ENCODE measurements at regions not wholly inside any gene's neighbourhood (a gene's known extent, or its start where the extent isn't known, plus 50 kb on each side); places are given as distances from the start of the nearest gene placed in this dataset.
"Not testable (repeated sequence)": the region's sequence is repeated elsewhere in the genome, so short reads cannot be mapped to it uniquely, and the experiment has no call there.

- Histone ChIP-seq H3K27ac (no peak overlapping the region), H3K36me3 (no peaks in the 10 kb centered on the region), H3K27me3 (no peaks in the 10 kb centered on the region), H3K9me3 (no peaks in the 10 kb centered on the region), H3K4me3 (no peak overlapping the region), H3K4me1 (no peaks in the 10 kb centered on the region)
- intact Hi-C loops (cut with DNase I), result no loop called here
- TF ChIP-seq CTCF (IDR thresholded peaks at IDR 0.05) (no peak), POLR2A (IDR thresholded peaks at IDR 0.05) (no peak)
- 66 to 71% methylated on average over 2 of the region's 2 CpGs for WGBS, 2 donors
- no peak for DNase-seq
Observed at GRCh38 chr2:209298601-209299000, 125.2 kb upstream of the MAP2 start.

- 83 to 94% methylated on average over 4 to 11 of the region's 11 CpGs for WGBS, 2 donors
- DNase-seq; H3K4me1 ChIP-seq; intact Hi-C loops (cut with DNase I); H3K9me3 ChIP-seq; H3K27me3 ChIP-seq; H3K36me3 ChIP-seq; H3K27ac ChIP-seq; H3K4me3 ChIP-seq: not testable (repeated sequence)
Observed at GRCh38 chr2:209299478-209299877, 124.4 kb upstream of the MAP2 start.

GRCh38 chr2:209300766-209301165 is 123.1 kb upstream of the MAP2 start:
- H3K4me3 ChIP-seq; DNase-seq; H3K36me3 ChIP-seq; H3K9me3 ChIP-seq; H3K4me1 ChIP-seq; H3K27me3 ChIP-seq; H3K27ac ChIP-seq; intact Hi-C loops (cut with DNase I): not testable (repeated sequence)
- WGBS, 2 donors, result 85 to 86% methylated on average over 9 of the region's 9 CpGs

- intact Hi-C loops (cut with DNase I), result no loop called here
Observed at GRCh38 chr2:209305026-209305425, 118.8 kb upstream of the MAP2 start.

GRCh38 chr2:209305746-209306196 is 118.1 kb upstream of the MAP2 start:
- TF ChIP-seq CTCF (IDR thresholded peaks at IDR 0.05) (no peak), POLR2A (IDR thresholded peaks at IDR 0.05) (no peak)
- H3K27me3 ChIP-seq, result no peaks in the 10 kb centered on the region
- WGBS, 2 donors, result 0% methylated on average over 1 of the region's 7 CpGs; no CpG with 5 or more reads in 1 of the 2 donors
- DNase-seq, result no peak
- H3K4me3 ChIP-seq, result no peak overlapping the region
- intact Hi-C loops (cut with DNase I), result no loop called here
- H3K27ac ChIP-seq, result no peak overlapping the region
- no peaks in the 10 kb centered on the region for H3K4me1 ChIP-seq
- no peaks in the 10 kb centered on the region for H3K9me3 ChIP-seq
- H3K36me3 ChIP-seq, result no peaks in the 10 kb centered on the region

More at GRCh38 chr2:209305026-209305425, 118.8 kb upstream of the MAP2 start:
- no peak for DNase-seq
- no peak overlapping the region for H3K4me3 ChIP-seq
- H3K36me3 ChIP-seq, result no peaks in the 10 kb centered on the region
- 65 to 78% methylated on average over 2 of the region's 2 CpGs for WGBS, 2 donors
- H3K27ac ChIP-seq, result no peak overlapping the region
- H3K4me1 ChIP-seq, result no peaks in the 10 kb centered on the region
- no peaks in the 10 kb centered on the region for H3K9me3 ChIP-seq
- no peaks in the 10 kb centered on the region for H3K27me3 ChIP-seq
- TF ChIP-seq POLR2A (IDR thresholded peaks at IDR 0.05), result no peak
- no peak for TF ChIP-seq CTCF (IDR thresholded peaks at IDR 0.05)

- intact Hi-C loops (cut with DNase I), result no loop called here
- Histone ChIP-seq H3K4me1 (no peaks in the 10 kb centered on the region), H3K27me3 (no peaks in the 10 kb centered on the region), H3K27ac (no peak overlapping the region), H3K4me3 (no peak overlapping the region), H3K9me3 (no peaks in the 10 kb centered on the region), H3K36me3 (no peaks in the 10 kb centered on the region)
- 49 to 56% methylated on average over 3 to 6 of the region's 10 CpGs for WGBS, 2 donors
- no peak for TF ChIP-seq CTCF (IDR thresholded peaks at IDR 0.05)
- DNase-seq, result no peak
Observed at GRCh38 chr2:209307161-209308001, 116.5 kb upstream of the MAP2 start.

Data from esophagus squamous epithelium (tissue), 5 donors.